CD4-positive, alpha-beta memory T cell (primary cell): ENCODE measurements at regions not wholly inside any gene's neighbourhood (a gene's known extent, or its start where the extent isn't known, plus 50 kb on each side); places are given as distances from the start of the nearest gene placed in this dataset.

Source experiments
- CTCF ChIA-PET: fragments of 350-600 bp; sonication (Branson Sonifier 250); formaldehyde crosslinking; loops from one replicate; lab custom pipeline; 2021; ENCODE audit warnings: inconsistent platforms; ENCODE audit not compliant: partially characterized antibody; lab: Charles Lee
- POLR2A ChIA-PET: fragments of 350-600 bp; sonication (Branson Sonifier 250); formaldehyde crosslinking; loops from one replicate; lab custom pipeline; 2021; ENCODE audit not compliant: partially characterized antibody; lab: Charles Lee
- DNase-seq, 5 donors: peaks; one replicate each; pipeline versions ENCODE4 v3.0.0 to v3.0.0-alpha.2; 2020 to 2022; ENCODE audit warnings: mixed read lengths in 1 of 5
- H3K27ac ChIP-seq: one replicate; pipeline ENCODE4 v1.7.0; 2013; ENCODE audit warnings: low read depth, low read length
- H3K27me3 ChIP-seq: 2 replicates; pipeline ENCODE4 v1.7.0; 2013; ENCODE audit warnings: mild to moderate bottlenecking, low read length, moderate library complexity; ENCODE audit not compliant: insufficient read depth
- H3K36me3 ChIP-seq: 2 replicates; pipeline ENCODE4 v1.7.0; 2013; ENCODE audit warnings: mild to moderate bottlenecking, low read length, moderate library complexity; ENCODE audit not compliant: insufficient read depth
- H3K4me1 ChIP-seq: 2 replicates; pipeline ENCODE4 v1.7.0; 2013; ENCODE audit warnings: mild to moderate bottlenecking, low read length, moderate library complexity; ENCODE audit not compliant: insufficient read depth
- H3K4me3 ChIP-seq, 2 donors: one replicate each; pipeline ENCODE4 v1.7.0; 2013; ENCODE audit warnings: low read length in 2 of 2, mild to moderate bottlenecking in 1 of 2
- H3K9me3 ChIP-seq, 2 donors: one replicate each; pipeline ENCODE4 v1.7.0; 2013; ENCODE audit warnings: low read length in 2 of 2, control low read depth in 1 of 2; ENCODE audit not compliant: control insufficient read depth in 1 of 2
- H3K27ac Mint-ChIP-seq, 7 donors: one replicate each; pipeline ENCODE4 v1.8.0; 2020 to 2021; ENCODE audit warnings: mixed read lengths in 7 of 7, mild to moderate bottlenecking in 6 of 7, inconsistent platforms in 3 of 7, moderate library complexity in 3 of 7
- H3K27me3 Mint-ChIP-seq, 2 donors: one replicate each; pipeline ENCODE4 v1.8.0; 2020 to 2021; ENCODE audit warnings: mixed read lengths in 2 of 2
- H3K36me3 Mint-ChIP-seq, 2 donors: one replicate each; pipeline ENCODE4 v1.8.0; 2020 to 2021; ENCODE audit warnings: mixed read lengths in 2 of 2, inconsistent platforms in 1 of 2, mild to moderate bottlenecking in 1 of 2
- H3K4me1 Mint-ChIP-seq, 4 donors: one replicate each; pipeline ENCODE4 v1.8.0; 2020 to 2021; ENCODE audit warnings: mixed read lengths in 4 of 4, mild to moderate bottlenecking in 1 of 4
- H3K4me3 Mint-ChIP-seq, 8 donors: one replicate each; pipeline ENCODE4 v1.8.0; 2020 to 2021; ENCODE audit warnings: mixed read lengths in 8 of 8, mild to moderate bottlenecking in 7 of 8, moderate library complexity in 6 of 8, inconsistent platforms in 3 of 8
- H3K9me3 Mint-ChIP-seq, 8 donors: one replicate each; pipeline ENCODE4 v1.8.0; 2020 to 2021; ENCODE audit warnings: mixed read lengths in 8 of 8, mild to moderate bottlenecking in 5 of 8, inconsistent platforms in 3 of 8, moderate library complexity in 1 of 8
- intact Hi-C: fragments of 100-400 bp; cut with micrococcal nuclease; formaldehyde crosslinking; loops from one replicate; pipeline ENCODE4 v1.15.1; 2023

- H3K36me3 Mint-ChIP-seq, result no peaks in the 10 kb centered on the region
- no peak overlapping the region for H3K27ac Mint-ChIP-seq
- no peak for DNase-seq
- H3K9me3 ChIP-seq, result no peaks in the 10 kb centered on the region
- peaks cover 1 to 11% of the 10 kb centered on the region in 2 donors for H3K27me3 Mint-ChIP-seq
- H3K4me3 Mint-ChIP-seq, result no peak overlapping the region
- H3K9me3 Mint-ChIP-seq, result peaks cover 0 to 7% (median 2%) of the 10 kb centered on the region in 8 donors
- H3K4me3 ChIP-seq, result no peak overlapping the region
- no peaks in the 10 kb centered on the region for H3K4me1 ChIP-seq
- no peaks in the 10 kb centered on the region for H3K27me3 ChIP-seq
- ChIA-PET POLR2A (no interaction called here), CTCF (no interaction called here)
- H3K27ac ChIP-seq, result no peak overlapping the region
- H3K36me3 ChIP-seq, result no peaks in the 10 kb centered on the region
- intact Hi-C loops, result no loop called here
- H3K4me1 Mint-ChIP-seq, result no peaks in the 10 kb centered on the region
Observed at GRCh38 chr18:79597176-79597830, 82.3 kb upstream of the CTDP1 start.

- H3K4me1 Mint-ChIP-seq, result no peaks in the 10 kb centered on the region
- ChIA-PET CTCF (no interaction called here), POLR2A (no interaction called here)
- H3K27ac Mint-ChIP-seq, result no peak overlapping the region
- no peaks in the 10 kb centered on the region for H3K36me3 ChIP-seq
- no peak for DNase-seq
- H3K9me3 Mint-ChIP-seq, result peaks cover 0 to 6% (median 0%) of the 10 kb centered on the region in 8 donors
- no peaks in the 10 kb centered on the region for H3K4me1 ChIP-seq
- peaks cover 1 to 11% of the 10 kb centered on the region in 2 donors for H3K27me3 Mint-ChIP-seq
- H3K9me3 ChIP-seq, result no peaks in the 10 kb centered on the region
- H3K4me3 ChIP-seq, result no peak overlapping the region
- no peaks in the 10 kb centered on the region for H3K36me3 Mint-ChIP-seq
- H3K27me3 ChIP-seq, result no peaks in the 10 kb centered on the region
- H3K27ac ChIP-seq, result no peak overlapping the region
- intact Hi-C loops, result no loop called here
- H3K4me3 Mint-ChIP-seq, result no peak overlapping the region
Observed at GRCh38 chr18:79597831-79598632, 81.6 kb upstream of the CTDP1 start.

- peaks cover 1 to 5% of the 10 kb centered on the region in 2 donors for H3K27me3 Mint-ChIP-seq
- Histone ChIP-seq H3K27me3 (no peaks in the 10 kb centered on the region), H3K4me3 (no peak overlapping the region), H3K27ac (no peak overlapping the region), H3K36me3 (no peaks in the 10 kb centered on the region), H3K9me3 (no peaks in the 10 kb centered on the region), H3K4me1 (no peaks in the 10 kb centered on the region)
- DNase-seq, result no peak
- ChIA-PET POLR2A (no interaction called here), CTCF (no interaction called here)
- H3K9me3 Mint-ChIP-seq, result no peaks in the 10 kb centered on the region
- no peaks in the 10 kb centered on the region for H3K36me3 Mint-ChIP-seq
- intact Hi-C loops, result no loop called here
- H3K27ac Mint-ChIP-seq, result no peak overlapping the region
- H3K4me1 Mint-ChIP-seq, result no peaks in the 10 kb centered on the region
- H3K4me3 Mint-ChIP-seq, result no peak overlapping the region
Observed at GRCh38 chr18:79598633-79599175, 80.9 kb upstream of the CTDP1 start.

GRCh38 chr18:79599441-79599931, 80.1 kb upstream of the CTDP1 start:
- Histone ChIP-seq H3K27ac (no peak overlapping the region), H3K4me1 (no peaks in the 10 kb centered on the region), H3K27me3 (no peaks in the 10 kb centered on the region), H3K4me3 (no peak overlapping the region), H3K9me3 (no peaks in the 10 kb centered on the region), H3K36me3 (no peaks in the 10 kb centered on the region)
- Mint-ChIP-seq H3K36me3 (no peaks in the 10 kb centered on the region), H3K9me3 (no peaks in the 10 kb centered on the region), H3K27ac (no peak overlapping the region), H3K27me3 (peaks cover 1 to 5% of the 10 kb centered on the region in 2 donors), H3K4me3 (no peak overlapping the region), H3K4me1 (no peaks in the 10 kb centered on the region)
- intact Hi-C loops, result no loop called here
- no peak for DNase-seq
- POLR2A ChIA-PET, result no interaction called here
- CTCF ChIA-PET, result no interaction called here

- ChIA-PET POLR2A (no interaction called here), CTCF (interaction anchor here (1.7 kb wide), 1 partner anchor 285 kb away, joined by 3 read pairs; no protein-coding TSS in a partner anchor)
- peaks cover 1 to 5% of the 10 kb centered on the region in 2 donors for H3K27me3 Mint-ChIP-seq
- Histone ChIP-seq H3K27me3 (no peaks in the 10 kb centered on the region), H3K27ac (no peak overlapping the region), H3K9me3 (no peaks in the 10 kb centered on the region), H3K4me1 (no peaks in the 10 kb centered on the region), H3K36me3 (no peaks in the 10 kb centered on the region), H3K4me3 (no peak overlapping the region)
- no peak overlapping the region for H3K4me3 Mint-ChIP-seq
- H3K9me3 Mint-ChIP-seq, result peaks cover 0 to 2% (median 0%) of the 10 kb centered on the region in 8 donors
- intact Hi-C loops, result no loop called here
- no peak overlapping the region for H3K27ac Mint-ChIP-seq
- no peak for DNase-seq
- no peaks in the 10 kb centered on the region for H3K4me1 Mint-ChIP-seq
- H3K36me3 Mint-ChIP-seq, result no peaks in the 10 kb centered on the region
Observed at GRCh38 chr18:79600141-79600540, 79.5 kb upstream of the CTDP1 start.

DNA sequence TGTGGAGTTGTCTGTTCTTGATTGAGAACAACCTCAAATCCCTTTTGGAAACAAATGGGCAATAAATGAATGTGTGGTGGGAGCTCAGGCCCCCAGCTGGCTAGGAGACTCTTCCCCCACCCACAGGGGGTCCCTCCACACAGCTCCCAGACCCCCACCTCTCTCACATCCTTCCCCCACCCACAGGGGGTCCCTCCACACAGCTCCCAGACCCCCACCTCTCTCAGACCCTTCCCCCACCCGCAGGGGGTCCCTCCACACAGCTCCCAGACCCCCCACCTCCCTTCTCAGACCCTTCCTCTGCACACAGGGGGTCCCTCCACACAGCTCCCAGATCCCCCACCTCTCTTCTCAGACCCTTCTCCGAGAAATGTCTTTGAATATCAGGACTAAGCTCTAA, 79.0 kb upstream of the CTDP1 start:
- Histone ChIP-seq H3K9me3 (no peaks in the 10 kb centered on the region), H3K27me3 (no peaks in the 10 kb centered on the region), H3K4me1 (no peaks in the 10 kb centered on the region), H3K4me3 (no peak overlapping the region), H3K36me3 (no peaks in the 10 kb centered on the region), H3K27ac (no peak overlapping the region)
- peaks cover 0 to 2% (median 0%) of the 10 kb centered on the region in 8 donors for H3K9me3 Mint-ChIP-seq
- H3K27me3 Mint-ChIP-seq, result peaks cover 1 to 5% of the 10 kb centered on the region in 2 donors
- no peaks in the 10 kb centered on the region for H3K36me3 Mint-ChIP-seq
- no peak overlapping the region for H3K4me3 Mint-ChIP-seq
- DNase-seq, result no peak
- CTCF ChIA-PET, result interaction anchor here (1.7 kb wide), 1 partner anchor 286 kb away, joined by 3 read pairs; no protein-coding TSS in a partner anchor
- no peak overlapping the region for H3K27ac Mint-ChIP-seq
- POLR2A ChIA-PET, result no interaction called here
- no peaks in the 10 kb centered on the region for H3K4me1 Mint-ChIP-seq
- intact Hi-C loops, result no loop called here

GRCh38 chr18:79601234-79601633, 78.4 kb upstream of the CTDP1 start:
- CTCF ChIA-PET, result interaction anchor here (1.7 kb wide), 1 partner anchor 286 kb away, joined by 3 read pairs; no protein-coding TSS in a partner anchor
- Histone ChIP-seq H3K27ac (no peak overlapping the region), H3K4me1 (no peaks in the 10 kb centered on the region), H3K36me3 (no peaks in the 10 kb centered on the region), H3K9me3 (no peaks in the 10 kb centered on the region), H3K4me3 (no peak overlapping the region), H3K27me3 (no peaks in the 10 kb centered on the region)
- peaks cover 1 to 5% of the 10 kb centered on the region in 2 donors for H3K27me3 Mint-ChIP-seq
- H3K9me3 Mint-ChIP-seq, result peaks cover 0 to 2% (median 0%) of the 10 kb centered on the region in 8 donors
- H3K27ac Mint-ChIP-seq, result peak overlapping the region in 1 of 7 donors; percentile 69
- no peak overlapping the region for H3K4me3 Mint-ChIP-seq
- intact Hi-C loops, result no loop called here
- no peak for DNase-seq
- POLR2A ChIA-PET, result no interaction called here
- no peaks in the 10 kb centered on the region for H3K4me1 Mint-ChIP-seq
- H3K36me3 Mint-ChIP-seq, result no peaks in the 10 kb centered on the region
